HepG2 (cell line): ENCODE measurements at regions not wholly inside any gene's neighbourhood (a gene's known extent, or its start where the extent isn't known, plus 50 kb on each side); places are given as distances from the start of the nearest gene placed in this dataset.

Experiments used
- ATAC-seq: fragments of 200-7000 bp; cut with Tn5 transposase; 3 replicates; pipeline ENCODE4 v1.9.1; 2020; ENCODE audit warnings: mild to moderate bottlenecking, moderate library complexity
- BruUV-seq: library from RNA; stranded (reverse); fragments of 400-500 nt; replicated peaks from 2 replicates; lab custom pipeline; 2021; lab: Mats Ljungman, UMichigan
- CTCF ChIA-PET: fragments of 300-600 bp; formaldehyde crosslinking; extraction: SDS; loops from one replicate; lab custom pipeline; 2021; ENCODE audit warnings: low total read pairs, inconsistent platforms, low intra/inter-chr PET ratio; lab: Yijun Ruan, JAX
- POLR2A ChIA-PET: fragments of 350-600 bp; sonication (Branson Sonifier 250); formaldehyde crosslinking; loops from one replicate; lab custom pipeline; 2020; ENCODE audit warnings: antibody characterized with exemption, inconsistent platforms; lab: Yijun Ruan, JAX
- DNase-seq: peaks from one replicate; pipeline ENCODE4 v3.0.0-alpha.2; 2015; ENCODE audit warnings: low spot score
- FAIRE-seq: peaks from 3 replicates; lab custom pipeline; 2011; peaks lifted over from hg19 to GRCh38; lab: Jason Lieb, UNC
- H2AFZ ChIP-seq: one replicate; pipeline ENCODE4 v1.6.1; 2011; ENCODE audit warnings: low read length, inconsistent platforms
- H3K27ac ChIP-seq: fragments of 300-600 bp; 3 replicates; pipeline ENCODE4 v1.8.0; 2011; ENCODE audit warnings: mixed run types, mild to moderate bottlenecking, mixed read lengths, low read length, inconsistent platforms; ENCODE audit not compliant: insufficient read depth; ENCODE audit errors: extremely low read length
- H3K27me3 ChIP-seq, 2 experiments: fragments of 200-600 bp in 1 of 2; 2 replicates in 1 of 2; 3 replicates in 1 of 2; pipeline versions ENCODE4 v1.6.0 to v1.8.0; 2011; ENCODE audit warnings: low read length in 2 of 2, mild to moderate bottlenecking in 2 of 2, moderate library complexity in 2 of 2, inconsistent platforms in 1 of 2; ENCODE audit not compliant: insufficient read depth in 2 of 2, control insufficient read depth in 1 of 2
- H3K36me3 ChIP-seq, 2 experiments: fragments of 200-600 bp in 1 of 2; replicated peaks in 1 of 2; 2 replicates in 1 of 2; 3 replicates in 1 of 2; pipeline versions ENCODE4 v1.5.1 to v1.8.0; 2011; ENCODE audit warnings: low read length in 2 of 2, inconsistent platforms in 1 of 2; ENCODE audit not compliant: insufficient read depth in 2 of 2, control insufficient read depth in 1 of 2
- H3K4me1 ChIP-seq: 2 replicates; pipeline ENCODE4 v1.5.1; 2012; ENCODE audit warnings: low read length, inconsistent platforms; ENCODE audit not compliant: insufficient read depth
- H3K4me2 ChIP-seq: 2 replicates; pipeline ENCODE4 v1.6.0; 2011; ENCODE audit warnings: low read depth, low read length, inconsistent platforms
- H3K4me3 ChIP-seq, 3 experiments: fragments of 200-600 bp in 1 of 3; sonication (generic), shearing (Covaris generic) in 1 of 3; replicated peaks in 1 of 3; 2 replicates each; pipeline ENCODE4 v1.5.1; 2011 to 2016; ENCODE audit warnings: low read length in 3 of 3, inconsistent platforms in 2 of 3, low read depth in 2 of 3, mild to moderate bottlenecking in 2 of 3, control low read depth in 1 of 3, mixed read lengths in 1 of 3; ENCODE audit not compliant: insufficient read depth in 1 of 3
- H3K79me2 ChIP-seq: one replicate; pipeline ENCODE4 v1.6.1; 2011; ENCODE audit warnings: low read length, inconsistent platforms; ENCODE audit not compliant: insufficient read depth
- H3K9ac ChIP-seq: 2 replicates; pipeline ENCODE4 v1.6.0; 2011; ENCODE audit warnings: mild to moderate bottlenecking, low read depth, low read length, inconsistent platforms; ENCODE audit not compliant: insufficient read depth
- H3K9me3 ChIP-seq: 2 replicates; pipeline ENCODE4 v1.5.1; 2012; ENCODE audit warnings: mild to moderate bottlenecking, low read length
- H4K20me1 ChIP-seq: 2 replicates; pipeline ENCODE4 v1.6.0; 2011; ENCODE audit warnings: inconsistent platforms, mild to moderate bottlenecking, low read length, moderate library complexity; ENCODE audit not compliant: insufficient read depth
- HOXA9 ChIP-seq: sonication (generic); formaldehyde crosslinking; IDR thresholded peaks from 2 replicates; pipeline ENCODE4 v1.8.1; 2022; ENCODE audit warnings: missing genetic modification reagents, mild to moderate bottlenecking, moderate library complexity, borderline replicate concordance
- ISL2 ChIP-seq: sonication (generic); formaldehyde crosslinking; IDR thresholded peaks from 2 replicates; pipeline ENCODE4 v1.5.0; 2020; ENCODE audit warnings: missing genetic modification reagents
- JUND ChIP-seq: sonication (generic); formaldehyde crosslinking; IDR thresholded peaks from 2 replicates; pipeline ENCODE4 v1.8.0; 2022; ENCODE audit warnings: mild to moderate bottlenecking, missing genetic modification reagents
- KDM1A ChIP-seq: IDR thresholded peaks from 2 replicates; pipeline ENCODE4 v1.6.1; 2016; ENCODE audit warnings: missing compliant biosample characterization
- PPARG ChIP-seq: conservative IDR thresholded peaks from 2 replicates; pipeline ENCODE4 v1.6.1; 2016; ENCODE audit warnings: missing biosample characterization, missing genetic modification reagents
- PRPF4 ChIP-seq: fragments of 200-400 bp; formaldehyde crosslinking; IDR thresholded peaks from 2 replicates; pipeline ENCODE4 v1.6.1; 2016; ENCODE audit warnings: low read length, low read depth; ENCODE audit not compliant: poor library complexity, severe bottlenecking
- REXO4 ChIP-seq: sonication (generic); formaldehyde crosslinking; IDR thresholded peaks from 2 replicates; pipeline ENCODE4 v1.8.0; 2022; ENCODE audit warnings: missing genetic modification reagents, mild to moderate bottlenecking, borderline replicate concordance
- SALL1 ChIP-seq: sonication (generic); formaldehyde crosslinking; IDR thresholded peaks from 2 replicates; pipeline ENCODE4 v1.8.0; 2022; ENCODE audit warnings: mild to moderate bottlenecking, missing genetic modification reagents
- SIN3A ChIP-seq: IDR thresholded peaks from 2 replicates; pipeline ENCODE4 v1.6.1; 2011; ENCODE audit warnings: low read depth, mild to moderate bottlenecking, control low read depth, low read length, borderline replicate concordance
- SIX1 ChIP-seq: sonication (generic); formaldehyde crosslinking; IDR thresholded peaks from 2 replicates; pipeline ENCODE4 v1.4.0; 2020; ENCODE audit warnings: missing genetic modification reagents, borderline replicate concordance
- ZMYM2 ChIP-seq: sonication (generic); formaldehyde crosslinking; IDR thresholded peaks from 2 replicates; pipeline ENCODE4 v1.8.0; 2022; ENCODE audit warnings: mild to moderate bottlenecking, missing genetic modification reagents
- ZNF121 ChIP-seq: sonication (generic); formaldehyde crosslinking; IDR thresholded peaks from 2 replicates; pipeline ENCODE4 v1.5.0; 2020; ENCODE audit warnings: mild to moderate bottlenecking, missing genetic modification reagents
- ZNF24 ChIP-seq: fragments of 450-650 bp; IDR thresholded peaks from 2 replicates; pipeline ENCODE4 v1.6.1; 2017; ENCODE audit warnings: antibody characterized with exemption, mild to moderate bottlenecking
- ZNF510 ChIP-seq: sonication (generic); formaldehyde crosslinking; IDR thresholded peaks from 2 replicates; pipeline ENCODE4 v1.4.0; 2020; ENCODE audit warnings: low read depth, mild to moderate bottlenecking, missing genetic modification reagents
- ZNF549 ChIP-seq: sonication (generic); formaldehyde crosslinking; IDR thresholded peaks from 2 replicates; pipeline ENCODE4 v1.5.0; 2020; ENCODE audit warnings: missing genetic modification reagents
- ZSCAN21 ChIP-seq: sonication (generic); formaldehyde crosslinking; IDR thresholded peaks from 2 replicates; pipeline ENCODE4 v1.8.0; 2022; ENCODE audit warnings: mild to moderate bottlenecking, missing genetic modification reagents, moderate library complexity, borderline replicate concordance
- ZSCAN9 ChIP-seq: IDR thresholded peaks from 2 replicates; pipeline ENCODE4 v1.6.1; 2016; ENCODE audit warnings: borderline replicate concordance
- WGBS: methylation state at CpG from one replicate; pipeline ENCODE4 v1.1.6; 2017; ENCODE audit warnings: low lambda C conversion rate; 5-methylcytosine and 5-hydroxymethylcytosine counted together
- in situ Hi-C: cut with HindIII; loops from 2 replicates; pipeline ENCODE4 v1.10.0; 2017; ENCODE audit warnings: low pct_unique_long_range_greater_than_20kb; ENCODE audit not compliant: extremely low pct_ligation_motif_present
- intact Hi-C: fragments of 100-400 bp; cut with micrococcal nuclease; formaldehyde crosslinking; loops from one replicate; pipeline ENCODE4 v1.10.0; 2022; ENCODE audit not compliant: unreplicated experiment
- TF ChIP-seq, protein P1 (sequence below): sonication (generic); formaldehyde crosslinking; IDR thresholded peaks from 2 replicates; pipeline ENCODE4 v1.8.0; 2022; ENCODE audit warnings: missing genetic modification reagents, mild to moderate bottlenecking, moderate library complexity, borderline replicate concordance
- TF ChIP-seq, protein P2 (sequence below): sonication (generic); formaldehyde crosslinking; IDR thresholded peaks from 2 replicates; pipeline ENCODE4 v1.4.0; 2020; ENCODE audit warnings: missing genetic modification reagents
- TF ChIP-seq, protein P3 (sequence below): sonication (generic); formaldehyde crosslinking; IDR thresholded peaks from 2 replicates; pipeline ENCODE4 v1.4.0; 2020; ENCODE audit warnings: missing genetic modification reagents
- TF ChIP-seq, protein P4 (sequence below): sonication (generic); formaldehyde crosslinking; IDR thresholded peaks from 2 replicates; pipeline ENCODE4 v1.5.0; 2020; ENCODE audit warnings: mild to moderate bottlenecking, missing genetic modification reagents

DNA sequence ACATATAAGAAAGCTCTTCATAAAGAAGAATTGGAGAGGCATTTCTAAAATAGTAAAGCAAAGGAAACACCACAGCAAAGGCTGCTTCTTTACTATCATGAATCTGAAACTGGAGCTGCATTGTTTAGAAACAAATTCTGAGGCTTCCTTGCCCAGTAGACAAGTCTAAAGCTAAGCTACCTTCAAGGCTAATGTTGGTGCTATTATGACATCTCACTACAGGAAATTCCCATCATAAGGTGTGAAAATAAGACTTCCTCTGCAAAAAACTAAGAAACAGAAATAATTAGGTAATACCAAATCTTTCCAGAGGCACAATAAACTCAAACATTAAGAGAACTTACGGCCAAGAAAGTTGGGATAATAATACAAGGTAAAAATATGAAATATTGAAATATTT, 89.9 kb upstream of the P3H2 start (continued):
- TF ChIP-seq, protein P1, sequence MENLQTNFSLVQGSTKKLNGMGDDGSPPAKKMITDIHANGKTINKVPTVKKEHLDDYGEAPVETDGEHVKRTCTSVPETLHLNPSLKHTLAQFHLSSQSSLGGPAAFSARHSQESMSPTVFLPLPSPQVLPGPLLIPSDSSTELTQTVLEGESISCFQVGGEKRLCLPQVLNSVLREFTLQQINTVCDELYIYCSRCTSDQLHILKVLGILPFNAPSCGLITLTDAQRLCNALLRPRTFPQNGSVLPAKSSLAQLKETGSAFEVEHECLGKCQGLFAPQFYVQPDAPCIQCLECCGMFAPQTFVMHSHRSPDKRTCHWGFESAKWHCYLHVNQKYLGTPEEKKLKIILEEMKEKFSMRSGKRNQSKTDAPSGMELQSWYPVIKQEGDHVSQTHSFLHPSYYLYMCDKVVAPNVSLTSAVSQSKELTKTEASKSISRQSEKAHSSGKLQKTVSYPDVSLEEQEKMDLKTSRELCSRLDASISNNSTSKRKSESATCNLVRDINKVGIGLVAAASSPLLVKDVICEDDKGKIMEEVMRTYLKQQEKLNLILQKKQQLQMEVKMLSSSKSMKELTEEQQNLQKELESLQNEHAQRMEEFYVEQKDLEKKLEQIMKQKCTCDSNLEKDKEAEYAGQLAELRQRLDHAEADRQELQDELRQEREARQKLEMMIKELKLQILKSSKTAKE: no peak
- TF ChIP-seq ZSCAN21 (CRISPR knock-in tag) (no peak), SIN3A (no peak), ZNF510 (no peak), ZMYM2 (no peak), PPARG (CRISPR knock-in tag) (no peak), REXO4 (no peak), ISL2 (CRISPR knock-in tag) (no peak), KDM1A (CRISPR knock-in tag) (no peak)
- TF ChIP-seq, protein P2, sequence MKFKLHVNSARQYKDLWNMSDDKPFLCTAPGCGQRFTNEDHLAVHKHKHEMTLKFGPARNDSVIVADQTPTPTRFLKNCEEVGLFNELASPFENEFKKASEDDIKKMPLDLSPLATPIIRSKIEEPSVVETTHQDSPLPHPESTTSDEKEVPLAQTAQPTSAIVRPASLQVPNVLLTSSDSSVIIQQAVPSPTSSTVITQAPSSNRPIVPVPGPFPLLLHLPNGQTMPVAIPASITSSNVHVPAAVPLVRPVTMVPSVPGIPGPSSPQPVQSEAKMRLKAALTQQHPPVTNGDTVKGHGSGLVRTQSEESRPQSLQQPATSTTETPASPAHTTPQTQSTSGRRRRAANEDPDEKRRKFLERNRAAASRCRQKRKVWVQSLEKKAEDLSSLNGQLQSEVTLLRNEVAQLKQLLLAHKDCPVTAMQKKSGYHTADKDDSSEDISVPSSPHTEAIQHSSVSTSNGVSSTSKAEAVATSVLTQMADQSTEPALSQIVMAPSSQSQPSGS (CRISPR knock-in tag): no peak

DNA sequence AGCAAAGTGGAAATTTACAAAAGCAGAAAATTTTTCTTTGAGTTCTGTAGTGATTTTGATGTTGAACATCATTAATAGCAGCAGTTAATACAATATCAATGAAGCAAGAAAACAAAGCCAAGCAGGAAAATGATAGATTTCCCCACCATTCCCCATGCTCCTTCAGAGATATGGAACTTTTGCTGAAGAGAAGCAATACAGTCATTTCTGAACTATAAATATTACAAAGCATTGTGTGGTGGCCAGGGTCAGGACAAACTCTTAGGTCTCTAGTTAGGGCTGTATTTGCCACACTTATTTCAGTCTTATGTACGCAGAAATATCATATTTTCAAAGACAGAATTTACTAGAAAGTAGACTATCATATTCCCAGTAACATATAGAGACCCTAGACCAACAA, 88.8 kb upstream of the P3H2 start:
- Histone ChIP-seq H3K4me1 (no peaks in the 10 kb centered on the region), H3K27me3 (no peaks in the 10 kb centered on the region; a peak in 1 of 5 replicates), H2AFZ (no peak overlapping the region), H3K79me2 (no peaks in the 10 kb centered on the region), H3K4me2 (no peak overlapping the region), H3K36me3 (no peaks in the 10 kb centered on the region), H4K20me1 (no peaks in the 10 kb centered on the region), H3K4me3 (no peak overlapping the region), H3K9me3 (no peaks in the 10 kb centered on the region), H3K27ac (no peak overlapping the region), H3K9ac (no peak overlapping the region)
- in situ Hi-C loops: no loop called here
- ChIA-PET POLR2A (no interaction called here), CTCF (no interaction called here)
- FAIRE-seq (no peak), DNase-seq (no peak), ATAC-seq (no peak)
- 0% methylated on average over 1 of the region's 1 CpG for WGBS
- BruUV-seq: no TSS peak
- intact Hi-C loops: no loop called here
- no peak for TF ChIP-seq PRPF4
- no peak for TF ChIP-seq ZSCAN9 (CRISPR knock-in tag)
- TF ChIP-seq HOXA9 (CRISPR knock-in tag): no peak
- TF ChIP-seq, protein P3, sequence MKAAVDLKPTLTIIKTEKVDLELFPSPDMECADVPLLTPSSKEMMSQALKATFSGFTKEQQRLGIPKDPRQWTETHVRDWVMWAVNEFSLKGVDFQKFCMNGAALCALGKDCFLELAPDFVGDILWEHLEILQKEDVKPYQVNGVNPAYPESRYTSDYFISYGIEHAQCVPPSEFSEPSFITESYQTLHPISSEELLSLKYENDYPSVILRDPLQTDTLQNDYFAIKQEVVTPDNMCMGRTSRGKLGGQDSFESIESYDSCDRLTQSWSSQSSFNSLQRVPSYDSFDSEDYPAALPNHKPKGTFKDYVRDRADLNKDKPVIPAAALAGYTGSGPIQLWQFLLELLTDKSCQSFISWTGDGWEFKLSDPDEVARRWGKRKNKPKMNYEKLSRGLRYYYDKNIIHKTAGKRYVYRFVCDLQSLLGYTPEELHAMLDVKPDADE (CRISPR knock-in tag): no peak
- TF ChIP-seq SIX1 (CRISPR knock-in tag): no peak
- TF ChIP-seq, protein P4, sequence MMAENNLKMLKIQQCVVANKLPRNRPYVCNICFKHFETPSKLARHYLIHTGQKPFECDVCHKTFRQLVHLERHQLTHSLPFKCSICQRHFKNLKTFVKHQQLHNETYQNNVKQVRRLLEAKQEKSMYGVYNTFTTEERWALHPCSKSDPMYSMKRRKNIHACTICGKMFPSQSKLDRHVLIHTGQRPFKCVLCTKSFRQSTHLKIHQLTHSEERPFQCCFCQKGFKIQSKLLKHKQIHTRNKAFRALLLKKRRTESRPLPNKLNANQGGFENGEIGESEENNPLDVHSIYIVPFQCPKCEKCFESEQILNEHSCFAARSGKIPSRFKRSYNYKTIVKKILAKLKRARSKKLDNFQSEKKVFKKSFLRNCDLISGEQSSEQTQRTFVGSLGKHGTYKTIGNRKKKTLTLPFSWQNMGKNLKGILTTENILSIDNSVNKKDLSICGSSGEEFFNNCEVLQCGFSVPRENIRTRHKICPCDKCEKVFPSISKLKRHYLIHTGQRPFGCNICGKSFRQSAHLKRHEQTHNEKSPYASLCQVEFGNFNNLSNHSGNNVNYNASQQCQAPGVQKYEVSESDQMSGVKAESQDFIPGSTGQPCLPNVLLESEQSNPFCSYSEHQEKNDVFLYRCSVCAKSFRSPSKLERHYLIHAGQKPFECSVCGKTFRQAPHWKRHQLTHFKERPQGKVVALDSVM (CRISPR knock-in tag): no peak
- no peak for TF ChIP-seq ZNF24
- TF ChIP-seq JUND (CRISPR knock-in tag): no peak
- TF ChIP-seq ZNF549 (CRISPR knock-in tag): no peak
- no peak for TF ChIP-seq SALL1 (CRISPR knock-in tag)
- no peak for TF ChIP-seq ZNF121 (CRISPR knock-in tag)
